ENCODE measurements at regions not wholly inside any gene's neighbourhood (a gene's known extent, or its start where the extent isn't known, plus 50 kb on each side); places are given as distances from the start of the nearest gene placed in this dataset.

DNA sequence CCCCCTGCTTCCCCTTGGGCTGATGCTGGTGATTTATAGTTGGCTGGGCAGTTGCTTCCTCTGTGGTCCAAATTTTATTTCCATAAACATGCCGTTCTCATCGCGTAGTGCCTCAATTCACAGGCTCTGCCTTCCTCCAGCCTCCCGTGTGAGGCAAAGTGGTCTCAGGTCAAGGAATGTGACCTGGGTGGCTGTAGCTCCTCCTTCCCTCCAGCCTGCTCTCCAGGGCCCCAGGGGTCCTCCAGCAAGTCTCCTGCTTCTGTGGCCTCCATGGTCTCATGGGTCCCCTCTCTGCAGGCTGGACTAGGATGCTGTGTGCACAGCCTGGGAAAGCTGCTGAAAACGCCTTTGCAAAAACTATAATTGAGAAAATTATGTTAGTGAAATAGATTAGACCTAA, 694.1 kb downstream of the BRD1 start:
- 15 to 52% (median 21%) methylated on average over 5 of the region's 5 CpGs for WGBS, 3 donors
- no peak overlapping the region for H3K27ac ChIP-seq (ENCODE audit: low read depth, low read length)

DNA sequence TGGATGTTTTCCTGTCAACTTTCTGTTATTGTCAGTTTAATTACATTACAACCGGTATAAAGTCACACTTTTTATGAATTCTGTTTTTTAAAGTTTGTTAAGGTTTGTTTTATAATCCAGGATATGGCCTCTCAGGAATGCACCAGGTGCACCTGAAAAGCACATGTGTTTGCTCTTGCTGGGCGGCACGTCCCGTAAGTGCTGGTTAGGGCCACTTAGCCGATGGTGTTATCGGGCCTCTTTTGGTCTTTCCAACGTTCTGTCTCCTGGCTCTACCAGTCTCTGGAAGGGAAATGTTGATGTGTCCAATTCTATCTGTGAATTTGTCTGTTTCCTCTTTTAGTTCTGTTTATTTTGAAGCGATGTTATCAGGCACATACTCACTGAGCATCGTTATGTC, 695.7 kb downstream of the BRD1 start:
- 43 to 58% (median 44%) methylated on average over 9 of the region's 9 CpGs for WGBS, 3 donors
- no peak overlapping the region for H3K27ac ChIP-seq (ENCODE audit: low read depth, low read length)

- no peak overlapping the region for H3K27ac ChIP-seq (ENCODE audit: low read depth, low read length)
- WGBS, 3 donors: 91 to 95% (median 95%) methylated on average over 9 of the region's 9 CpGs
Observed at GRCh38 chr22:49129736-49130135, 697.9 kb downstream of the BRD1 start.

DNA sequence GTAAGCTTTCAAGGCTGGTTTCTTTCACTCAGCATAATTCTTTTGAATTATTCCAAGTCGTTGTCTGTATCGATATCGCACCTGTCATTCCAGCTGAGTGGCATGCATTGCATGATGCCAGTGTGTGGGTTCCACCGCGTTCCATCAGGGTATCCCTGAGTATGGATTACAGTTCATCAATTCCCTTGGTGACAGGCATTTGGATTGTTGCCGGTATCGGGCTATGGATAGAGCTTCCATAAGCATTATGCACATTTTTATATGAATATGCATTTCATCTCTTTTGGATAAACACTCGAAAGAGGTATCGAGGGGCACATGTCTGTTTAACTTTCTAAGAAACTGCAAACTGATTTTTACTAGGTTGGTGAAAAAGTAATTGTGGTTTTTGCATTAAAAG, 698.8 kb downstream of the BRD1 start:
- no peak overlapping the region for H3K27ac ChIP-seq (ENCODE audit: low read depth, low read length)
- 93 to 96% (median 94%) methylated on average over 9 of the region's 9 CpGs for WGBS, 3 donors

- WGBS, 3 donors: 35 to 65% (median 62%) methylated on average over 5 of the region's 5 CpGs
- no peak overlapping the region for H3K27ac ChIP-seq (ENCODE audit: low read depth, low read length)
Observed at GRCh38 chr22:49124608-49125007, 703.1 kb downstream of the BRD1 start.

DNA sequence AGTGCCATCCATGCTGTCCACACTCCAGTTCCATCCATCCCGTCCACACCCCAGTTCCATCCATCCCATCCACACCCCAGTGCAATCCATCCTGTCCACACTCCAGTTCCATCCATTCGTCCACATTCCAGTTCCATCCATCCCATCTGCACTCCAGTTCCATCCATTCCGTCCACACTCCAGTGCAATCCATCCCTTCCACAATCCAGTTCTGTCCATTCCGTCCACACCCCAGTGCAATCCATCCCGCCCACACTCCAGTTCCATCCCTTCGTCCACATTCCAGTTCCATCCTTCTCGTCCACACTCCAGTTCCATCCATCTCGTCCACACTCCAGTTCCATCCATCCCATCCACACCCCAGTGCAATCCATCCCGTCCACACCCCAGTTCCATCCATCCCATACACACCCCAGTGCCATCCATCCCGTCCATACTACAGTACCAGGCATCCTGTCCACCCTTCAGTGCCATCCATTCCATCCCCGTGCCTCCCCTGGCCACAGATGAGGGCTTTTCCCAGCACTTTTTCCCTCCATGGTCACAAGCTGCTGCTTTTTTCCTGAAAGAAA, 704.0 kb downstream of the BRD1 start:
- WGBS, 3 donors: 67 to 77% (median 73%) methylated on average over 11 of the region's 11 CpGs
- no peak overlapping the region for H3K27ac ChIP-seq (ENCODE audit: low read depth, low read length)

- WGBS, 3 donors: 31 to 77% (median 33%) methylated on average over 13 of the region's 13 CpGs
Observed at GRCh38 chr22:49119551-49119952, 708.1 kb downstream of the BRD1 start.

DNA sequence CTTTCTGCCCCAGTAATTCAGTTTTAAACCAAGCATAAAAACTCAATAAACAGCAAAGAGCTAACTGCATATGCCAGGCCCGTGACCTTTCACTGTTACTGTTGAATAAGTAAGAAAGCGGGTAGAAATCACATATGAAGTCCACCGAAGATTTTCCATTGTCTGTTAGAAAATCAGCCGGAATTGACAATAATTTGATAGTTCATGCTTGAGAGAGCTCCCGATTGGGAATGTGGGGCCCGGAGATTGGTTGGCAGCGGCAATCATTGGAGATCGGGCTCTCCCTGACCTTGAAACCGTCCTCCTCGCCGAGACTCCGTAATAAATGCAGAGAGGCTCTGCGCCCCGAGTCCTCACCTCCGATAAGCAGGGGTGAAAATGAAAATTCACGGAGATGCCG, 709.6 kb downstream of the BRD1 start:
- no peak overlapping the region for H3K27ac ChIP-seq (ENCODE audit: low read depth, low read length)
- 93 to 96% (median 95%) methylated on average over 17 of the region's 17 CpGs for WGBS, 3 donors

More at GRCh38 chr22:49119551-49119952, 708.1 kb downstream of the BRD1 start:
- H3K27ac ChIP-seq (ENCODE audit: low read depth, low read length): no peak overlapping the region

DNA sequence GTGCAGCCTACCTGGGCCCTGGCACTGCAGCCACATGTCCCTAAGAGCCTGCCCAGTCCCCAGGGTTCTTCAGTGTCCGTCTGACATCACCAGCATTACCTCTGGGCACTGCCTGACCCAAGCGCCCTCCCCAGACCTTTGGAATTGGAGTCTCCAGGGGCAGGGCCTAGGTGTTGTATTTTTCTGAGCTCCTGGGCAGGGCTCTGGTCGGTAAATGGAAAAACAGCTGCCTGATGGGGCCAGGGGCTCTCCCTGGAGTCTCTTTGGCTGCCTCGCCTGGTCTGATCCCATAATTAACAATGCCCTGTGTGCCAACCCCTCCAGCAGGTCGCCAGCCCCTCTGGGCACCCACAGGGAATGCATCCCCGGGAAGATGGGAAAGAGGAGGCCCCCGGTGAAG, 710.2 kb downstream of the BRD1 start:
- no peak overlapping the region for H3K27ac ChIP-seq (ENCODE audit: low read depth, low read length)
- WGBS, 3 donors: 77 to 78% (median 77%) methylated on average over 7 of the region's 7 CpGs

- no peak overlapping the region for H3K27ac ChIP-seq (ENCODE audit: low read depth, low read length)
Observed at GRCh38 chr22:49116486-49117120, 711.1 kb downstream of the BRD1 start.

DNA sequence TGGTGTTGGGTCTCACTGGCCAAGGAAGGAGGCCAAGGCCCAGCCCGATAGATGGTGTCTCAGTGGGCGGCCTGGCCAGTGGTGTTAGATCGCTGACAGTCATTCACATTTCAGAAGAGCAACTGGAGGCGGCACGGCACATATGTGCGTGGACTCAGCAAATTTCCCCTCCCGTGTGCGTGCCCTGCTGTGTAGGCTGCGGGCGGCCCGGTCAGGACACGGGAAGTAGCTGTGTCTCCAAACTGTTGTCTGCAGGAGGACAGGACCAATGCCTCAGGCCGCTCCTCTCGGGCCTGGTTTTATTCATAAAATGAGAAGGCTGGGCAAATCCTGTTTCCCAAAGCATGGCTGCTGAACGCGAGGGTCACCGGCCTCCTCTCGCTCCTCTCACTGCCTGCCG, 711.7 kb downstream of the BRD1 start:
- WGBS, 3 donors: 91 to 93% (median 92%) methylated on average over 19 of the region's 19 CpGs

More at GRCh38 chr22:49116486-49117120, 711.1 kb downstream of the BRD1 start:
- WGBS, 3 donors: 71 to 88% (median 85%) methylated on average over 19 of the region's 19 CpGs

DNA sequence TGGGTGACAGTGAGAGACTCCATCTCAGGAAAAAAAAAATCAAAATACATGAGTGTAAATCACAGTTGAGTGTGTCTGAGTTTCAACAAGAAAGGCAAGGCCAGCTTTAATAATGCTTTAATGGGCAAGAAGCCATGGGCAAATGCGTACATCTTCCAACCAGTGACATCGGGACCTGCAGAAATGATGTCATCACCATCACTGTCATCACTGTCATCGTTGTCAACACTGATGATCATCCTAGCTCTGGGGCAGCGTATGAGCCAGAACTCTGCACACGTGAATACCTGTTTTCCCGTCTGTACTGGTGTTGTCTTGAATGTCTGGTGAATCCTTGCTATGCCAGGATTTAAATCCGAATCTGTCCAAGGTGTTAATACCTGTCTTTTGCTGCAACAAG, 712.5 kb downstream of the BRD1 start:
- 86 to 87% (median 87%) methylated on average over 6 to 7 of the region's 7 CpGs for WGBS, 3 donors
- no peak overlapping the region for H3K27ac ChIP-seq (ENCODE audit: low read depth, low read length)

More for the DNA sequence above, 711.7 kb downstream of the BRD1 start:
- no peak overlapping the region for H3K27ac ChIP-seq (ENCODE audit: low read depth, low read length)

DNA sequence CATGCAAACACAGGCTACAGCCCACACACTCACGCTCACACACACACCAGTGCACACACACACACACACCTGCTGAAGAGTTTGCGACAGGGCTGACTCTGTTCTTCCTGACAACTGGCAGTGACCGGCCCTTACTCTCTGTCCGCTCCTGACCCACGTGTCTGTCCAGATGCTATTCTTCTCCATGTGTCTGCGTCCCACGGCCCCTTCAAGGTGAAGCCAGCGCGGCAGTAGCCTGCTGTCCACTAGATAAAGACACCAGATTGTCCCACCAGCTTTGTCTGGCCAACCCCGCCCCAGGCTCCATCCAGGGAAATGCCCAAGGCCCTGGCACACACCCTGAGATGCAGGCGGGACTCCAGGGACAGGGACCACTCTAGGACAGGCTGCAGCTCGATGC, 713.9 kb downstream of the BRD1 start:
- 82 to 86% (median 85%) methylated on average over 12 of the region's 12 CpGs for WGBS, 3 donors
- H3K27ac ChIP-seq (ENCODE audit: low read depth, low read length): no peak overlapping the region

- no peak overlapping the region for H3K27ac ChIP-seq (ENCODE audit: low read depth, low read length)
- WGBS, 3 donors: 79 to 86% (median 80%) methylated on average over 16 of the region's 16 CpGs
Observed at GRCh38 chr22:49112661-49113626, 714.7 kb downstream of the BRD1 start.

DNA sequence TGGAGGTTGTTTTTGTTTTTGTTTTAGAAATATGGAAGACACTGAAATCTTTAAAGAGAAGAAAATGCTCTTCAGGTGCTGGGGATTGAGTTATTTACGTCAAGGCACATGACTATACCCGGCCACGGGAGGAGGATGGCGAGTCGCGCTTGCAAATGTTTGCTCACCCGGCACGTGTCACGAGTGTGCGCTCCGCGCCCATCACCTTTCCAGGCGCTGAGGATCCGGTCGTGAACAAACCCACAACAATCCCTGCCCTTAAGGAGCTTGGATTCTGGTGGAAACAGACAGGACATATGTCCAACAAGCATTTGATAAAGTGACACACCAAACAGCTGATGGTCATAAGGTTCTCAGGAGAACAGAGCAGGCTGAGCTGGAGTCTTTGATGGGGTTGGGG, 715.5 kb downstream of the BRD1 start:
- WGBS, 3 donors: 89 to 92% (median 91%) methylated on average over 15 of the region's 15 CpGs
- H3K27ac ChIP-seq (ENCODE audit: low read depth, low read length): no peak overlapping the region

GRCh38 chr22:49111085-49111484, 716.6 kb downstream of the BRD1 start:
- 57 to 76% (median 65%) methylated on average over 15 of the region's 15 CpGs for WGBS, 3 donors
- H3K27ac ChIP-seq (ENCODE audit: low read depth, low read length): no peak overlapping the region

DNA sequence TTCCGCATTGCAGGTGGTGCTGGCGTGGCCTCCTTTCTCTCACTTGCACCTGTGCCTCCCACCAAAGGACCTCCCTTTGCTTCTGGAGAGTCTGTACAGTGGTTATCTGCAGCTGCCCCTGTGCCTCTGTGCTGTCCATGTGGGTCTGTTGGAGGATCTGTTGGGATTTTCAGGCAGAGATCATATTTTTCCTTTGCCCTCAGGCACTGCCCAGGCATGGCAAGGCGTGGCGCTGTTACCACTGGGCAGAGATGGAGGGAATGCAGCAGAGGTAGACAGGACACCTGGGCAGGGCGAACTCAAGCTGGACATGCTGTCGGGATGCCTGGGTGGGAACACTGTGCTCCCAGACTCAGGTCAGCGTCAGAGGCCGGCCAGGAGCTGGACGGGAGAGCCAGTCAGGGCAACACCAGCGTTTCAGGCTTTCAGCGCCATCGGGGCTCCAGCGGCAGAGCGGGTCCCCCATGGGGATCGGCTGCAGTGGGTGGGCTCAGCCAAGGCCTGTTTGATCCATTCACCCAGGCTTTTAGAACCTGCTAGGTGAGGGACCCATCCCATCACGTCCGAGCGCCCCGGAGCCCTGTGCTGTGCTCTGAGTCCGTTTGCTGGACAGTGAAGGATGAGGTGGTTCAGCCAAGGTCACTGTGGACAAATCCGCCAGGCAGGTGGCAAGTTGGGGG, 718.9 kb downstream of the BRD1 start:
- WGBS, 3 donors: 59 to 69% (median 61%) methylated on average over 21 of the region's 21 CpGs
- no peak overlapping the region for H3K27ac ChIP-seq (ENCODE audit: low read depth, low read length)

GRCh38 chr22:49107961-49108530, 719.6 kb downstream of the BRD1 start:
- 85 to 87% (median 86%) methylated on average over 16 of the region's 16 CpGs for WGBS, 3 donors
- H3K27ac ChIP-seq (ENCODE audit: low read depth, low read length): no peak overlapping the region
